Neuronal stem cell (in vitro differentiated cells): ENCODE measurements at regions not wholly inside any gene's neighbourhood (a gene's known extent, or its start where the extent isn't known, plus 50 kb on each side); places are given as distances from the start of the nearest gene placed in this dataset.

Experiments used
- DNase-seq: peaks from one replicate; pipeline ENCODE4 v3.0.0-alpha.2; 2013; ENCODE audit warnings: low spot score
- H2AFZ ChIP-seq: one replicate; pipeline ENCODE4 v1.6.1; 2013; ENCODE audit warnings: mild to moderate bottlenecking, low read length, inconsistent platforms
- H2AK5ac ChIP-seq: 2 replicates; pipeline ENCODE4 v1.6.1; 2013; ENCODE audit warnings: low read depth, mild to moderate bottlenecking, inconsistent platforms, low read length, moderate library complexity, mixed read lengths
- H2BK120ac ChIP-seq: 2 replicates; pipeline ENCODE4 v1.6.1; 2013; ENCODE audit warnings: low read depth, mild to moderate bottlenecking, inconsistent platforms, low read length, moderate library complexity, mixed read lengths
- H2BK12ac ChIP-seq: one replicate; pipeline ENCODE4 v1.6.1; 2013; ENCODE audit warnings: low read length, inconsistent platforms
- H2BK15ac ChIP-seq: 2 replicates; pipeline ENCODE4 v1.6.1; 2013; ENCODE audit warnings: mild to moderate bottlenecking, low read length, inconsistent platforms, mixed read lengths
- H2BK5ac ChIP-seq: one replicate; pipeline ENCODE4 v1.6.1; 2013; ENCODE audit warnings: inconsistent platforms, mild to moderate bottlenecking, low read length, moderate library complexity
- H3K14ac ChIP-seq: one replicate; pipeline ENCODE4 v1.6.1; 2013; ENCODE audit warnings: low read length, inconsistent platforms
- H3K18ac ChIP-seq: 2 replicates; pipeline ENCODE4 v1.6.1; 2013; ENCODE audit warnings: low read length, inconsistent platforms
- H3K23ac ChIP-seq: 2 replicates; pipeline ENCODE4 v1.6.1; 2013; ENCODE audit warnings: low read depth, mild to moderate bottlenecking, mixed read lengths, low read length, inconsistent platforms; ENCODE audit not compliant: poor library complexity
- H3K27ac ChIP-seq: replicated peaks from 3 replicates; pipeline ENCODE4 v1.5.1; 2013; ENCODE audit warnings: low read length, inconsistent platforms
- H3K27me3 ChIP-seq, 3 experiments: 2 replicates each; pipeline ENCODE4 v1.6.1; 2013; ENCODE audit warnings: low read length in 3 of 3, mild to moderate bottlenecking in 2 of 3, inconsistent platforms in 1 of 3, low read depth in 1 of 3, mixed read lengths in 1 of 3, moderate library complexity in 1 of 3; ENCODE audit not compliant: control insufficient read depth in 3 of 3, insufficient read depth in 3 of 3
- H3K36me3 ChIP-seq, 2 donors: replicated peaks in 1 of 2; 2 replicates each; pipeline ENCODE4 v1.6.1; 2013; ENCODE audit warnings: low read length in 2 of 2; ENCODE audit not compliant: control insufficient read depth in 2 of 2, insufficient read depth in 2 of 2
- H3K4ac ChIP-seq: 2 replicates; pipeline ENCODE4 v1.6.1; 2013; ENCODE audit warnings: inconsistent platforms, mild to moderate bottlenecking, low read length, moderate library complexity
- H3K4me1 ChIP-seq, 2 donors: 1 replicate in 1 of 2; 2 replicates in 1 of 2; pipeline ENCODE4 v1.6.1; 2013; ENCODE audit warnings: low read length in 2 of 2, low read depth in 1 of 2; ENCODE audit not compliant: control insufficient read depth in 2 of 2, insufficient read depth in 1 of 2
- H3K4me2 ChIP-seq: one replicate; pipeline ENCODE4 v1.6.1; 2013; ENCODE audit warnings: mild to moderate bottlenecking, low read length, inconsistent platforms; ENCODE audit not compliant: insufficient read depth, poor library complexity, severe bottlenecking
- H3K4me3 ChIP-seq, 2 donors: 2 replicates each; pipeline ENCODE4 v1.5.1; 2013; ENCODE audit warnings: low read length in 2 of 2, mild to moderate bottlenecking in 2 of 2, inconsistent platforms in 1 of 2, moderate library complexity in 1 of 2
- H3K79me1 ChIP-seq: one replicate; pipeline ENCODE4 v1.6.1; 2013; ENCODE audit warnings: low read depth, mild to moderate bottlenecking, inconsistent platforms, low read length, moderate library complexity
- H3K9ac ChIP-seq: one replicate; pipeline ENCODE4 v1.6.1; 2013; ENCODE audit warnings: mild to moderate bottlenecking, low read depth, low read length, inconsistent platforms; ENCODE audit not compliant: poor library complexity
- H3K9me3 ChIP-seq, 2 donors: replicated peaks in 1 of 2; 2 replicates each; pipeline versions ENCODE3 to v1.6.1; 2013; ENCODE audit warnings: low read length in 2 of 2, mild to moderate bottlenecking in 2 of 2, inconsistent platforms in 1 of 2, low read depth in 1 of 2, mixed read lengths in 1 of 2, moderate library complexity in 1 of 2; ENCODE audit not compliant: control insufficient read depth in 2 of 2, insufficient read depth in 1 of 2
- H4K8ac ChIP-seq: one replicate; pipeline ENCODE4 v1.6.1; 2013; ENCODE audit warnings: low read depth, mild to moderate bottlenecking, inconsistent platforms, low read length, moderate library complexity
- H4K91ac ChIP-seq: one replicate; pipeline ENCODE4 v1.6.1; 2013; ENCODE audit warnings: low read length, low read depth, mild to moderate bottlenecking, inconsistent platforms; ENCODE audit not compliant: poor library complexity
- WGBS, 2 donors: extraction: QIAGEN DNeasy Blood & Tissue Kit; methylation state at CpG; one replicate each; pipeline ENCODE4 v1.1.7; 2013; ENCODE audit warnings: missing lambda C conversion rate in 2 of 2, mixed read lengths in 1 of 2; ENCODE audit not compliant: insufficient read length in 2 of 2, insufficient replicate concordance in 1 of 2; ENCODE audit errors: extremely low coverage in 2 of 2; 5-methylcytosine and 5-hydroxymethylcytosine counted together

- no peak overlapping the region for H4K91ac ChIP-seq
Observed at GRCh38 chr2:236744281-236744705, 174.7 kb downstream of the ACKR3 start.

GRCh38 chr2:236744716-236745115 is 175.1 kb downstream of the ACKR3 start:
- Histone ChIP-seq H3K4me3 (no peak overlapping the region), H3K14ac (no peak overlapping the region), H4K8ac (no peak overlapping the region), H3K79me1 (no peaks in the 10 kb centered on the region), H2BK12ac (no peak overlapping the region), H3K4me1 (peaks cover 16 to 26% of the 10 kb centered on the region in 2 donors), H3K23ac (no peak overlapping the region), H2BK5ac (no peak overlapping the region), H3K9ac (no peak overlapping the region), H3K4me2 (no peak overlapping the region), H3K27ac (no peak overlapping the region), H2BK120ac (no peak overlapping the region), H3K4ac (no peak overlapping the region), H3K36me3 (no peaks in the 10 kb centered on the region), H3K27me3 (no peaks in the 10 kb centered on the region), H2AK5ac (no peak overlapping the region), H2AFZ (no peak overlapping the region), H3K9me3 (no peaks in the 10 kb centered on the region), H2BK15ac (no peak overlapping the region), H3K18ac (no peak overlapping the region), H4K91ac (no peak overlapping the region)
- no CpG with 5 or more reads among the region's 1 CpG for WGBS, 2 donors
- no peak for DNase-seq

More at GRCh38 chr2:236744281-236744705, 174.7 kb downstream of the ACKR3 start:
- H3K79me1 ChIP-seq, result no peaks in the 10 kb centered on the region
- H3K27ac ChIP-seq, result no peak overlapping the region
- no peak overlapping the region for H4K8ac ChIP-seq
- no peaks in the 10 kb centered on the region for H3K27me3 ChIP-seq
- no peak overlapping the region for H3K14ac ChIP-seq
- H3K4me1 ChIP-seq, result peaks cover 13 to 26% of the 10 kb centered on the region in 2 donors
- no peak overlapping the region for H2BK15ac ChIP-seq
- no CpG with 5 or more reads among the region's 6 CpGs for WGBS, 2 donors
- no peak overlapping the region for H2BK120ac ChIP-seq
- H3K23ac ChIP-seq, result no peak overlapping the region
- H2AK5ac ChIP-seq, result no peak overlapping the region
- H3K9me3 ChIP-seq, result no peaks in the 10 kb centered on the region
- no peak overlapping the region for H3K4me2 ChIP-seq
- H2BK5ac ChIP-seq, result no peak overlapping the region
- H3K9ac ChIP-seq, result no peak overlapping the region
- H3K18ac ChIP-seq, result no peak overlapping the region
- no peak for DNase-seq
- no peak overlapping the region for H3K4me3 ChIP-seq
- no peak overlapping the region for H2BK12ac ChIP-seq
- H3K36me3 ChIP-seq, result no peaks in the 10 kb centered on the region
- no peak overlapping the region for H2AFZ ChIP-seq
- no peak overlapping the region for H3K4ac ChIP-seq

- Histone ChIP-seq H3K4me1 (peaks cover 16 to 26% of the 10 kb centered on the region in 2 donors), H3K4me2 (no peak overlapping the region), H3K14ac (no peak overlapping the region), H4K8ac (no peak overlapping the region), H3K4ac (no peak overlapping the region), H3K9me3 (no peaks in the 10 kb centered on the region), H3K9ac (no peak overlapping the region), H3K18ac (no peak overlapping the region), H2AK5ac (no peak overlapping the region), H3K27ac (no peak overlapping the region), H2BK5ac (no peak overlapping the region), H2AFZ (no peak overlapping the region), H3K79me1 (no peaks in the 10 kb centered on the region), H2BK120ac (no peak overlapping the region), H4K91ac (no peak overlapping the region), H2BK12ac (no peak overlapping the region), H3K27me3 (no peaks in the 10 kb centered on the region), H3K36me3 (no peaks in the 10 kb centered on the region), H2BK15ac (no peak overlapping the region), H3K4me3 (no peak overlapping the region), H3K23ac (no peak overlapping the region)
- no CpG with 5 or more reads among the region's 5 CpGs for WGBS, 2 donors
- DNase-seq, result no peak
Observed at GRCh38 chr2:236745420-236746210, 176.0 kb downstream of the ACKR3 start.

DNA sequence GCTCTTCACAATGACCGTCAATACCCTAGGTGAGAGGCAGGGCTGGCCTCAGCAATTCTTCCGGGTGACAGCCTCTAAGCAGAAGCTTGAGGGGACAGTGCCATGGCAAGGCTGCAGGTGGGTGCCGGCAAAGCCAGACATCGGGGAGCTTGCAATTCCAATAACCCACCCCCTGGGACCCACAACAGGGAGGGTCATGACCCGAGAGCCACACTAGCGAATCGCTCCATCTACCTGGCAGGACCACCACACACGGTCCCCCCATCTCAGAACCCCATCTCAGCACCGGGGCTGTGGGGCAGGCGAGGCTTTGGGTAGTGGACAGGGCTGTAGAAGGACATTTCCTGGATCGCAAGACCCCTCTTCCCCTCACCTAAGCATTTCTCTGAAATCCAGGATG is 177.2 kb downstream of the ACKR3 start:
- no peaks in the 10 kb centered on the region for H3K36me3 ChIP-seq
- H2AK5ac ChIP-seq, result no peak overlapping the region
- DNase-seq, result no peak
- no peak overlapping the region for H4K8ac ChIP-seq
- no peaks in the 10 kb centered on the region for H3K9me3 ChIP-seq
- H3K18ac ChIP-seq, result no peak overlapping the region
- H3K4me2 ChIP-seq, result no peak overlapping the region
- no peak overlapping the region for H2BK12ac ChIP-seq
- no peak overlapping the region for H2BK5ac ChIP-seq
- no peak overlapping the region for H3K27ac ChIP-seq
- no peak overlapping the region for H3K4me3 ChIP-seq
- H3K14ac ChIP-seq, result no peak overlapping the region
- H3K23ac ChIP-seq, result no peak overlapping the region
- WGBS, 2 donors, result no CpG with 5 or more reads among the region's 11 CpGs
- no peaks in the 10 kb centered on the region for H3K27me3 ChIP-seq
- peaks cover 16 to 26% of the 10 kb centered on the region in 2 donors for H3K4me1 ChIP-seq
- H3K4ac ChIP-seq, result no peak overlapping the region
- H2BK15ac ChIP-seq, result no peak overlapping the region
- H3K79me1 ChIP-seq, result no peaks in the 10 kb centered on the region
- no peak overlapping the region for H3K9ac ChIP-seq
- H2BK120ac ChIP-seq, result no peak overlapping the region
- H4K91ac ChIP-seq, result no peak overlapping the region
- no peak overlapping the region for H2AFZ ChIP-seq
